HT1080 (cell line): ENCODE measurements at regions not wholly inside any gene's neighbourhood (a gene's known extent, or its start where the extent isn't known, plus 50 kb on each side); places are given as distances from the start of the nearest gene placed in this dataset.

ENCODE experiments used
- DNase-seq: peaks from one replicate; pipeline ENCODE4 v3.0.0-alpha.2; 2015; ENCODE audit warnings: low read depth

- no peak for DNase-seq
Observed at GRCh38 chr1:50295566-50295965, 127.7 kb downstream of the DMRTA2 start.

- DNase-seq, result no peak
Observed at GRCh38 chr1:50292276-50292675, 131.0 kb downstream of the DMRTA2 start.

GRCh38 chr1:50289495-50289894 lies 133.7 kb downstream of the DMRTA2 start:
- no peak for DNase-seq

GRCh38 chr1:50285994-50286393 lies 137.2 kb downstream of the DMRTA2 start:
- no peak for DNase-seq

- DNase-seq, result peak; percentile 13
Observed at GRCh38 chr1:50279622-50280330, 143.5 kb downstream of the DMRTA2 start.

GRCh38 chr1:50278961-50279360 lies 144.3 kb downstream of the DMRTA2 start:
- no peak for DNase-seq

- no peak for DNase-seq
Observed at GRCh38 chr1:50278410-50278809, 144.8 kb downstream of the DMRTA2 start.

- no peak for DNase-seq
Observed at GRCh38 chr1:50275566-50275965, 147.7 kb downstream of the DMRTA2 start.

GRCh38 chr1:50272912-50273311 lies 150.3 kb downstream of the DMRTA2 start:
- DNase-seq, result no peak

GRCh38 chr1:50271968-50272578 lies 151.2 kb downstream of the DMRTA2 start:
- peak; percentile 18 for DNase-seq

GRCh38 chr1:50271337-50271736 lies 151.9 kb downstream of the DMRTA2 start:
- DNase-seq, result no peak

GRCh38 chr1:50270926-50271325 lies 152.3 kb downstream of the DMRTA2 start:
- DNase-seq, result no peak

GRCh38 chr1:50268049-50268448 lies 155.2 kb downstream of the DMRTA2 start:
- DNase-seq, result peak; percentile 7

GRCh38 chr1:50266509-50266908 lies 156.7 kb downstream of the DMRTA2 start:
- no peak for DNase-seq

- DNase-seq, result no peak
Observed at GRCh38 chr1:50265790-50266314, 157.1 kb downstream of the ELAVL4 start.

- no peak for DNase-seq
Observed at GRCh38 chr1:50264590-50264989, 155.9 kb downstream of the ELAVL4 start.

- DNase-seq, result no peak
Observed at GRCh38 chr1:50262436-50262835, 153.7 kb downstream of the ELAVL4 start.

- no peak for DNase-seq
Observed at GRCh38 chr1:50261951-50262350, 153.2 kb downstream of the ELAVL4 start.

- DNase-seq, result no peak
Observed at GRCh38 chr1:50257940-50258685, 149.4 kb downstream of the ELAVL4 start.

GRCh38 chr1:50257029-50257428 lies 148.3 kb downstream of the ELAVL4 start:
- no peak for DNase-seq
